Kidney (tissue), 13 donors: ENCODE measurements at regions not wholly inside any gene's neighbourhood (a gene's known extent, or its start where the extent isn't known, plus 50 kb on each side); places are given as distances from the start of the nearest gene placed in this dataset.

ENCODE experiments used
- DNase-seq, 5 donors: peaks; one replicate each; pipeline ENCODE4 v3.0.0-alpha.2; 2013 to 2020
- FAIRE-seq: peaks from 2 replicates; lab custom pipeline; 2012; peaks lifted over from hg19 to GRCh38; lab: Jason Lieb, UNC
- H3K27ac ChIP-seq, 2 donors: one replicate each; pipeline ENCODE4 v1.7.0; 2013; ENCODE audit warnings: low read depth in 2 of 2, low read length in 2 of 2, inconsistent platforms in 1 of 2
- H3K27me3 ChIP-seq: one replicate; pipeline ENCODE4 v1.7.1; 2013; ENCODE audit warnings: low read length, inconsistent platforms; ENCODE audit not compliant: control insufficient read depth, insufficient read depth
- H3K36me3 ChIP-seq, 3 donors: one replicate each; pipeline versions ENCODE4 v1.7.0 to v1.7.1; 2013; ENCODE audit warnings: low read length in 3 of 3, control low read depth in 1 of 3, inconsistent platforms in 1 of 3; ENCODE audit not compliant: insufficient read depth in 3 of 3, control insufficient read depth in 2 of 3
- H3K4me1 ChIP-seq, 3 donors: one replicate each; pipeline versions ENCODE4 v1.7.0 to v1.7.1; 2013; ENCODE audit warnings: low read length in 3 of 3, inconsistent platforms in 1 of 3, low read depth in 1 of 3; ENCODE audit not compliant: control insufficient read depth in 2 of 3, insufficient read depth in 2 of 3
- H3K4me3 ChIP-seq, 3 donors: one replicate each; pipeline versions ENCODE4 v1.7.0 to v1.8.1; 2013; ENCODE audit warnings: low read length in 3 of 3, control low read depth in 1 of 3, inconsistent platforms in 1 of 3
- H3K9ac ChIP-seq, 3 donors: one replicate each; pipeline versions ENCODE4 v1.7.0 to v1.7.1; 2013; ENCODE audit warnings: low read length in 3 of 3, control low read depth in 1 of 3, inconsistent platforms in 1 of 3
- H3K9me3 ChIP-seq, 3 donors: one replicate each; pipeline versions ENCODE4 v1.7.0 to v1.7.1; 2013; ENCODE audit warnings: low read length in 3 of 3, control low read depth in 1 of 3, inconsistent platforms in 1 of 3; ENCODE audit not compliant: control insufficient read depth in 2 of 3, insufficient read depth in 1 of 3
- CTCF ChIP-seq: IDR thresholded peaks from 3 replicates; pipeline ENCODE4 v1.5.1; 2012; ENCODE audit warnings: mild to moderate bottlenecking, moderate library complexity, borderline replicate concordance; ENCODE audit not compliant: insufficient read depth; ENCODE audit errors: extremely low read depth
- intact Hi-C: fragments of 100-400 bp; cut with DNase I; formaldehyde crosslinking; loops from one replicate; pipeline ENCODE4 v1.11.1; 2022
- donor health status: control.
- donor health status: control.
- donor health status: control.
- donor health status: control.
- donor health status: control.
- donor health status: DM: yes; HTN: yes; CAD: no.
- donor health status: Normal renal cell carcinoma (clear cell type).

- DNase-seq (no peak), FAIRE-seq (no peak)
- no peaks in the 10 kb centered on the region for H3K27me3 ChIP-seq
- no peak overlapping the region for H3K4me3 ChIP-seq
- no peaks in the 10 kb centered on the region for H3K9me3 ChIP-seq
- no peak for TF ChIP-seq CTCF
- H3K27ac ChIP-seq, result no peak overlapping the region
- intact Hi-C loops, result no loop called here
- H3K4me1 ChIP-seq, result no peaks in the 10 kb centered on the region
- no peaks in the 10 kb centered on the region for H3K36me3 ChIP-seq
- H3K9ac ChIP-seq, result no peak overlapping the region
These were observed 240.7 kb downstream of the BARHL2 start for GRCh38 chr1:90476411-90476810.

DNA sequence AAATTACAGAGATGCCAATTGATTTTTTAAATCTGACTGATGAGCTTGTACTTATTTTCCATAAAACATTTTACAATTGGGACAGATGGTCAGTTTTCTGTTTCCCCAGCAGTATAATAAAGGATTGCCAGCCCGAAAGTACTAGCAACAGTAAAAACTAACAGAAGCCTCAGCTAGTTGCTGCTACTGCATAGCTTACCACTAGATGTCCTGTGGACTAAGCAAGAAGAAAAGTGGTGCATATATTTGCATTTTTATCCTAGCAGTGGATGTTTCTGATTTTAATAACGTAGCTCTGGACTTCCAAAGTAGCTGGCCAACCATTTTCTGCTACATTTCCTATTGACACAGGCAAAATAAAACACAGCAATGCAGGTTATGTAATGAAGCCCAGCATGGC, 241.5 kb downstream of the BARHL2 start:
- H3K27me3 ChIP-seq, result no peaks in the 10 kb centered on the region
- H3K36me3 ChIP-seq, result no peaks in the 10 kb centered on the region
- no peak overlapping the region for H3K4me3 ChIP-seq
- DNase-seq (no peak), FAIRE-seq (no peak)
- intact Hi-C loops, result no loop called here
- TF ChIP-seq CTCF, result no peak
- H3K9me3 ChIP-seq, result no peaks in the 10 kb centered on the region
- no peak overlapping the region for H3K27ac ChIP-seq
- H3K9ac ChIP-seq, result no peak overlapping the region
- no peaks in the 10 kb centered on the region for H3K4me1 ChIP-seq

GRCh38 chr1:90474731-90475130, 242.4 kb downstream of the BARHL2 start:
- Histone ChIP-seq H3K27me3 (no peaks in the 10 kb centered on the region), H3K36me3 (no peaks in the 10 kb centered on the region), H3K4me3 (no peak overlapping the region), H3K27ac (no peak overlapping the region), H3K4me1 (no peaks in the 10 kb centered on the region), H3K9me3 (no peaks in the 10 kb centered on the region), H3K9ac (no peak overlapping the region)
- intact Hi-C loops, result no loop called here
- no peak for TF ChIP-seq CTCF
- DNase-seq, result no peak
- no peak for FAIRE-seq

GRCh38 chr1:90474158-90474557, 242.9 kb downstream of the BARHL2 start:
- TF ChIP-seq CTCF, result no peak
- intact Hi-C loops, result no loop called here
- Histone ChIP-seq H3K9ac (no peak overlapping the region), H3K4me1 (no peaks in the 10 kb centered on the region), H3K36me3 (no peaks in the 10 kb centered on the region), H3K9me3 (no peaks in the 10 kb centered on the region), H3K27me3 (no peaks in the 10 kb centered on the region), H3K4me3 (no peak overlapping the region), H3K27ac (no peak overlapping the region)
- no peak for FAIRE-seq
- DNase-seq, result no peak
